NB4 (cell line): ENCODE measurements at regions not wholly inside any gene's neighbourhood (a gene's known extent, or its start where the extent isn't known, plus 50 kb on each side); places are given as distances from the start of the nearest gene placed in this dataset.

Experiments used
- DNase-seq: peaks from one replicate; pipeline ENCODE4 v3.0.0; 2010; ENCODE audit warnings: low read depth
- H3K4me3 ChIP-seq: one replicate; pipeline ENCODE4 v1.5.1; 2011; ENCODE audit warnings: mild to moderate bottlenecking, low read depth, low read length, moderate library complexity
- CTCF ChIP-seq: IDR thresholded peaks from one replicate; pipeline ENCODE4 v1.5.1; 2012; ENCODE audit warnings: low read depth, low read length
- MAX ChIP-seq: IDR thresholded peaks from 2 replicates; pipeline ENCODE4 v1.6.1; 2011; ENCODE audit warnings: low read depth, low read length
- MYC ChIP-seq: IDR thresholded peaks from 2 replicates; pipeline ENCODE4 v1.6.1; 2011; ENCODE audit warnings: low read depth, low read length
- POLR2A ChIP-seq: IDR thresholded peaks from 2 replicates; pipeline ENCODE4 v1.6.1; 2011; ENCODE audit warnings: mild to moderate bottlenecking; ENCODE audit not compliant: insufficient read length; ENCODE audit errors: extremely low read depth

- H3K4me3 ChIP-seq = no peak overlapping the region
- DNase-seq = no peak
- no peak for TF ChIP-seq MAX
- no peak for TF ChIP-seq CTCF
- no peak for TF ChIP-seq POLR2A
- TF ChIP-seq MYC = no peak
Measured at GRCh38 chr17:13743906-13744305, 142.2 kb upstream of the HS3ST3A1 start.

- no peak for DNase-seq
- no peak for TF ChIP-seq POLR2A
- no peak for TF ChIP-seq CTCF
- no peak for TF ChIP-seq MAX
- no peak for TF ChIP-seq MYC
- H3K4me3 ChIP-seq = no peak overlapping the region
Measured at GRCh38 chr17:13746404-13746803, 144.7 kb upstream of the HS3ST3A1 start.

GRCh38 chr17:13749166-13749890 is 147.6 kb upstream of the HS3ST3A1 start:
- no peak overlapping the region for H3K4me3 ChIP-seq
- DNase-seq = no peak
- no peak for TF ChIP-seq POLR2A
- no peak for TF ChIP-seq MYC
- TF ChIP-seq MAX = no peak
- no peak for TF ChIP-seq CTCF

- DNase-seq = no peak
- H3K4me3 ChIP-seq = no peak overlapping the region
- TF ChIP-seq POLR2A (no peak), CTCF (no peak), MAX (no peak), MYC (no peak)
Measured at GRCh38 chr17:13749891-13750235, 148.1 kb upstream of the HS3ST3A1 start.

GRCh38 chr17:13750816-13751793 is 149.4 kb upstream of the HS3ST3A1 start:
- peak; percentile 74 for DNase-seq
- TF ChIP-seq POLR2A (no peak), MAX (peak; percentile 15; the same call in 1 of the 2 replicates)
- no peak overlapping the region for H3K4me3 ChIP-seq

GRCh38 chr17:13753154-13753553 is 151.4 kb upstream of the HS3ST3A1 start:
- H3K4me3 ChIP-seq = no peak overlapping the region
- no peak for DNase-seq
- TF ChIP-seq CTCF (no peak), MAX (no peak), MYC (no peak), POLR2A (no peak)
